HL-60 (cell line): ENCODE measurements at regions not wholly inside any gene's neighbourhood (a gene's known extent, or its start where the extent isn't known, plus 50 kb on each side); places are given as distances from the start of the nearest gene placed in this dataset.

Experiments used
- DNase-seq, 2 experiments: peaks; one replicate each; pipeline ENCODE4 v3.0.0-alpha.2; 2010 to 2020; ENCODE audit warnings: low read depth in 1 of 2, low spot score in 1 of 2
- H3K27ac ChIP-seq: fragments of 250-450 bp; sonication (Bioruptor Pico); replicated peaks from 2 replicates; pipeline ENCODE4 v1.5.1; 2020; ENCODE audit warnings: mild to moderate bottlenecking, moderate library complexity
- H3K27me3 ChIP-seq: fragments of 250-450 bp; sonication (Bioruptor Pico); 2 replicates; pipeline ENCODE4 v1.5.1; 2021; ENCODE audit warnings: mild to moderate bottlenecking, moderate library complexity; ENCODE audit not compliant: insufficient read depth, poor library complexity, severe bottlenecking
- H3K4me3 ChIP-seq: replicated peaks from 2 replicates; pipeline ENCODE4 v1.5.1; 2011; ENCODE audit warnings: mild to moderate bottlenecking, control low read depth, low read length; ENCODE audit not compliant: insufficient read depth
- GABPA ChIP-seq: IDR thresholded peaks from 2 replicates; pipeline ENCODE4 v1.6.1; 2012; ENCODE audit warnings: low read depth
- POLR2AphosphoS5 ChIP-seq: IDR thresholded peaks from 2 replicates; pipeline ENCODE4 v1.6.1; 2012; ENCODE audit warnings: low read depth
- REST ChIP-seq: IDR thresholded peaks from 2 replicates; pipeline ENCODE4 v1.6.1; 2012; ENCODE audit warnings: low read depth; ENCODE audit not compliant: insufficient replicate concordance
- SPI1 ChIP-seq: IDR thresholded peaks from 2 replicates; pipeline ENCODE4 v1.6.1; 2012; ENCODE audit warnings: low read depth, mild to moderate bottlenecking, borderline replicate concordance
- TF ChIP-seq, protein P1 (sequence below): IDR thresholded peaks from one replicate; pipeline ENCODE4 v1.5.1; 2011; ENCODE audit warnings: low read length, control low read depth, inconsistent platforms; ENCODE audit not compliant: insufficient read depth

- TF ChIP-seq GABPA = no peak
- TF ChIP-seq SPI1 = no peak
- TF ChIP-seq REST = no peak
- TF ChIP-seq, protein P1, sequence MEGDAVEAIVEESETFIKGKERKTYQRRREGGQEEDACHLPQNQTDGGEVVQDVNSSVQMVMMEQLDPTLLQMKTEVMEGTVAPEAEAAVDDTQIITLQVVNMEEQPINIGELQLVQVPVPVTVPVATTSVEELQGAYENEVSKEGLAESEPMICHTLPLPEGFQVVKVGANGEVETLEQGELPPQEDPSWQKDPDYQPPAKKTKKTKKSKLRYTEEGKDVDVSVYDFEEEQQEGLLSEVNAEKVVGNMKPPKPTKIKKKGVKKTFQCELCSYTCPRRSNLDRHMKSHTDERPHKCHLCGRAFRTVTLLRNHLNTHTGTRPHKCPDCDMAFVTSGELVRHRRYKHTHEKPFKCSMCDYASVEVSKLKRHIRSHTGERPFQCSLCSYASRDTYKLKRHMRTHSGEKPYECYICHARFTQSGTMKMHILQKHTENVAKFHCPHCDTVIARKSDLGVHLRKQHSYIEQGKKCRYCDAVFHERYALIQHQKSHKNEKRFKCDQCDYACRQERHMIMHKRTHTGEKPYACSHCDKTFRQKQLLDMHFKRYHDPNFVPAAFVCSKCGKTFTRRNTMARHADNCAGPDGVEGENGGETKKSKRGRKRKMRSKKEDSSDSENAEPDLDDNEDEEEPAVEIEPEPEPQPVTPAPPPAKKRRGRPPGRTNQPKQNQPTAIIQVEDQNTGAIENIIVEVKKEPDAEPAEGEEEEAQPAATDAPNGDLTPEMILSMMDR = no peak
- no peak for TF ChIP-seq POLR2AphosphoS5
- Histone ChIP-seq H3K4me3 (no peak overlapping the region), H3K27me3 (no peaks in the 10 kb centered on the region), H3K27ac (no peak overlapping the region)
- DNase-seq = no peak
Observed at GRCh38 chr2:118654945-118655344, 192.5 kb downstream of the EN1 start.

DNA sequence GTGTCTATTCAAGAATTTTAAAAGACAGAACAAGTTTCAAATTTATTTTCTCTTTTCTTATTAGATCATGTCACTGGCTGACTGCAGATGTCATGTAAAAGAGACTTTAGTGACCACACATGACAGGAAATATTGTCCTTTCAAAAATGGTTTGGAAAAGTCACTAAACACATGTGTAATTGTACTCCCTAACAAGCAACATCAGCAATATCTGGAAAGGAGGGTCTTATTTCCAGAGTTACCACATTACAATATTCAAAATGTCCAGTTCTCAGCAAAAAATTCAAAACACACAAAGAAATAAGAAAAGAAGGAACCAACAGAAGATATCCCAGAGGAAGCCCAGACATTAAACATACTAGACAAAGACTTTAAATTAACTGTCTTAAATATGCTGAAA, 197.1 kb downstream of the EN1 start:
- TF ChIP-seq SPI1 (no peak), GABPA (no peak), POLR2AphosphoS5 (no peak), REST (no peak)
- TF ChIP-seq, protein P1 = no peak
- Histone ChIP-seq H3K27me3 (no peaks in the 10 kb centered on the region), H3K27ac (no peak overlapping the region), H3K4me3 (no peak overlapping the region)
- no peak for DNase-seq

DNA sequence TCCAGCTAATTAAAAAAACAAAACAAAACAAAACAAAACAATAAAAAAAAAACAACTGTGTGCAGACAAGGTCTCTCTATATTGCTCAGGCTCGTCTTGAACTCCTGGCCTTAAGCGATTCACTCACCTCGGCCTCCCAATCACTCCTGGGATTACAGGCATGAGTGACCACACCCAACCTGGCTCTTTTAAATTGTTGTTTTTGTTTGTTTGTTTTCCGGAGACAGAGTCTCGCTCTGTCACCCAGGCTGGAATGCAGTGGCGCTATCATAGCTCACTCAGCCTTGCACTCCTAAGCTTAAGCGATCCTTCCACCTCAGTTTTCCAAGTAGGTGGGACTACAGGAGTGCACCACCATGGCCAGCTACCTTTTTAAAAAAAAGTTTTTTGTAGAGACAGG, 201.6 kb downstream of the EN1 start:
- Histone ChIP-seq H3K4me3 (no peak overlapping the region), H3K27ac (no peak overlapping the region), H3K27me3 (no peaks in the 10 kb centered on the region)
- TF ChIP-seq, protein P1 = no peak
- TF ChIP-seq REST (no peak), GABPA (no peak), SPI1 (no peak), POLR2AphosphoS5 (no peak)
- DNase-seq = no peak
